ENCODE measurements at regions not wholly inside any gene's neighbourhood (a gene's known extent, or its start where the extent isn't known, plus 50 kb on each side); places are given as distances from the start of the nearest gene placed in this dataset.

- TF ChIP-seq, protein P1, sequence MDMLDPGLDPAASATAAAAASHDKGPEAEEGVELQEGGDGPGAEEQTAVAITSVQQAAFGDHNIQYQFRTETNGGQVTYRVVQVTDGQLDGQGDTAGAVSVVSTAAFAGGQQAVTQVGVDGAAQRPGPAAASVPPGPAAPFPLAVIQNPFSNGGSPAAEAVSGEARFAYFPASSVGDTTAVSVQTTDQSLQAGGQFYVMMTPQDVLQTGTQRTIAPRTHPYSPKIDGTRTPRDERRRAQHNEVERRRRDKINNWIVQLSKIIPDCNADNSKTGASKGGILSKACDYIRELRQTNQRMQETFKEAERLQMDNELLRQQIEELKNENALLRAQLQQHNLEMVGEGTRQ (CRISPR knock-in tag; IDR thresholded peaks at IDR 0.05), result no peak
- no peak for TF ChIP-seq TP53 (CRISPR knock-in tag; IDR thresholded peaks at IDR 0.05)
- TF ChIP-seq, protein P2, sequence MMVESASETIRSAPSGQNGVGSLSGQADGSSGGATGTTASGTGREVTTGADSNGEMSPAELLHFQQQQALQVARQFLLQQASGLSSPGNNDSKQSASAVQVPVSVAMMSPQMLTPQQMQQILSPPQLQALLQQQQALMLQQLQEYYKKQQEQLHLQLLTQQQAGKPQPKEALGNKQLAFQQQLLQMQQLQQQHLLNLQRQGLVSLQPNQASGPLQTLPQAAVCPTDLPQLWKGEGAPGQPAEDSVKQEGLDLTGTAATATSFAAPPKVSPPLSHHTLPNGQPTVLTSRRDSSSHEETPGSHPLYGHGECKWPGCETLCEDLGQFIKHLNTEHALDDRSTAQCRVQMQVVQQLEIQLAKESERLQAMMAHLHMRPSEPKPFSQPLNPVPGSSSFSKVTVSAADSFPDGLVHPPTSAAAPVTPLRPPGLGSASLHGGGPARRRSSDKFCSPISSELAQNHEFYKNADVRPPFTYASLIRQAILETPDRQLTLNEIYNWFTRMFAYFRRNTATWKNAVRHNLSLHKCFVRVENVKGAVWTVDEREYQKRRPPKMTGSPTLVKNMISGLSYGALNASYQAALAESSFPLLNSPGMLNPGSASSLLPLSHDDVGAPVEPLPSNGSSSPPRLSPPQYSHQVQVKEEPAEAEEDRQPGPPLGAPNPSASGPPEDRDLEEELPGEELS (CRISPR knock-in tag; IDR thresholded peaks at IDR 0.05), result no peak
Observed at GRCh38 chr12:126218697-126219096, 1153.5 kb downstream of the AACS start (continued).

- Mint-ChIP-seq H3K27ac (no peak overlapping the region), H3K4me1 (no peaks in the 10 kb centered on the region), H3K27me3 (ENCODE audit: low read depth) (peaks cover 9% of the 10 kb centered on the region), H3K36me3 (peaks cover 71% of the 10 kb centered on the region), H3K9me3 (peaks cover 85% of the 10 kb centered on the region), H3K4me3 (no peak overlapping the region)
- ChIA-PET CTCF (no interaction called here), POLR2A (no interaction called here)
- ATAC-seq (no peak), DNase-seq (ENCODE audit: low spot score) (no peak)
- TF ChIP-seq GTF2I (CRISPR knock-in tag; conservative IDR thresholded peaks at IDR 0.05) (no peak), ESRRA (CRISPR knock-in tag; IDR thresholded peaks at IDR 0.05; ENCODE audit: borderline replicate concordance) (no peak), CBFB (CRISPR knock-in tag; IDR thresholded peaks at IDR 0.05; ENCODE audit: low read depth) (no peak), ZNF121 (CRISPR knock-in tag; IDR thresholded peaks at IDR 0.05) (no peak), FOXK1 (CRISPR knock-in tag; IDR thresholded peaks at IDR 0.05) (no peak), ZNF512 (CRISPR knock-in tag; IDR thresholded peaks at IDR 0.05; ENCODE audit: borderline replicate concordance) (no peak), JUN (CRISPR knock-in tag; IDR thresholded peaks at IDR 0.05) (no peak)
Observed at GRCh38 chr12:126219139-126219538, 1153.9 kb downstream of the AACS start.

DNA sequence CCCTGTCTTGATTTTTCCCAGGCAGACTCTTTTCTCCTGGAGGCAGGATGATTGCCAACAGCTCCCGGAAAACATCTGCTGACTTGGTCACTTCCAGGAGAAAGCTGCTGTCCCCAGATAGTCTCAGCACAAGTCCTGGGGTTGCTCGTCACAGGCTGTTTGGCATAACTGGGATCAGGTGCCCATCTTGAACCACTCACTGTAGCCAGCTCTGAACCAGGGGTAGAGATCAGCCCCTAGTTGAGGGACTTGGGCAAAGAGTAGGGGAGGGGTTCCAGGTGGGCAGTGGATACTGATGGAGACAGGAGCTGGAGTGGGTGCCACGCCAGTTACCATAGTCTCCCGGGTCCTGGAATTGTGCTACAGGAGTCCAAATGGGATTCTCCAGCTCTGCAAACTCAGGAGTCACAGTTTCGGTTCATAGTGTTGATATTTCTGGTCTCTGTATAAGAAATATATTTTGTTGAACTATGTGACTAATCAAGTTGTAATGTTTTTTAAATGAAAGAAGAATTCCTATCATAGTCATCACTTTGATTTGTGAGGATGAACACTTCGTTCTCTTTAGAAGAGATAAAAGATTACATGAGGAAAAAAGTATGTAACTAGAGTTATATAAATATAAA lies 1154.5 kb downstream of the AACS start:
- CTCF ChIA-PET, result no interaction called here
- Mint-ChIP-seq H3K4me3 (no peak overlapping the region), H3K27me3 (ENCODE audit: low read depth) (peaks cover 9% of the 10 kb centered on the region), H3K4me1 (no peaks in the 10 kb centered on the region), H3K9me3 (peaks cover 83% of the 10 kb centered on the region), H3K27ac (no peak overlapping the region), H3K36me3 (peaks cover 70% of the 10 kb centered on the region)
- TF ChIP-seq KAT7 (CRISPR knock-in tag; IDR thresholded peaks at IDR 0.05; ENCODE audit: borderline replicate concordance) (no peak), ARID4B (CRISPR knock-in tag; IDR thresholded peaks at IDR 0.05; ENCODE audit: borderline replicate concordance) (no peak), NR3C1 (CRISPR knock-in tag; conservative IDR thresholded peaks at IDR 0.05; ENCODE audit: low read depth) (no peak), MAX (CRISPR knock-in tag; IDR thresholded peaks at IDR 0.05) (no peak), TP53 (CRISPR knock-in tag; IDR thresholded peaks at IDR 0.05) (no peak), SMAD3 (CRISPR knock-in tag; IDR thresholded peaks at IDR 0.05; ENCODE audit: borderline replicate concordance) (no peak), ZNF263 (CRISPR knock-in tag; IDR thresholded peaks at IDR 0.05; ENCODE audit: low read depth) (no peak), NFATC4 (CRISPR knock-in tag; IDR thresholded peaks at IDR 0.05) (no peak)
- TF ChIP-seq, protein P3, sequence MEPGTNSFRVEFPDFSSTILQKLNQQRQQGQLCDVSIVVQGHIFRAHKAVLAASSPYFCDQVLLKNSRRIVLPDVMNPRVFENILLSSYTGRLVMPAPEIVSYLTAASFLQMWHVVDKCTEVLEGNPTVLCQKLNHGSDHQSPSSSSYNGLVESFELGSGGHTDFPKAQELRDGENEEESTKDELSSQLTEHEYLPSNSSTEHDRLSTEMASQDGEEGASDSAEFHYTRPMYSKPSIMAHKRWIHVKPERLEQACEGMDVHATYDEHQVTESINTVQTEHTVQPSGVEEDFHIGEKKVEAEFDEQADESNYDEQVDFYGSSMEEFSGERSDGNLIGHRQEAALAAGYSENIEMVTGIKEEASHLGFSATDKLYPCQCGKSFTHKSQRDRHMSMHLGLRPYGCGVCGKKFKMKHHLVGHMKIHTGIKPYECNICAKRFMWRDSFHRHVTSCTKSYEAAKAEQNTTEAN (CRISPR knock-in tag; IDR thresholded peaks at IDR 0.05), result no peak
- TF ChIP-seq, protein P4, sequence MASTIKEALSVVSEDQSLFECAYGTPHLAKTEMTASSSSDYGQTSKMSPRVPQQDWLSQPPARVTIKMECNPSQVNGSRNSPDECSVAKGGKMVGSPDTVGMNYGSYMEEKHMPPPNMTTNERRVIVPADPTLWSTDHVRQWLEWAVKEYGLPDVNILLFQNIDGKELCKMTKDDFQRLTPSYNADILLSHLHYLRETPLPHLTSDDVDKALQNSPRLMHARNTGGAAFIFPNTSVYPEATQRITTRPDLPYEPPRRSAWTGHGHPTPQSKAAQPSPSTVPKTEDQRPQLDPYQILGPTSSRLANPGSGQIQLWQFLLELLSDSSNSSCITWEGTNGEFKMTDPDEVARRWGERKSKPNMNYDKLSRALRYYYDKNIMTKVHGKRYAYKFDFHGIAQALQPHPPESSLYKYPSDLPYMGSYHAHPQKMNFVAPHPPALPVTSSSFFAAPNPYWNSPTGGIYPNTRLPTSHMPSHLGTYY (CRISPR knock-in tag; IDR thresholded peaks at IDR 0.05), result no peak
- ATAC-seq (no peak), DNase-seq (ENCODE audit: low spot score) (no peak)
- POLR2A ChIA-PET, result no interaction called here
